AG04450 (cell line): ENCODE measurements at regions not wholly inside any gene's neighbourhood (a gene's known extent, or its start where the extent isn't known, plus 50 kb on each side); places are given as distances from the start of the nearest gene placed in this dataset.

Experiments used
- CTCF ChIA-PET: fragments of 300-600, 350-600 bp; formaldehyde crosslinking; extraction: SDS; loops from one replicate; lab custom pipeline; 2022; ENCODE audit warnings: antibody characterized with exemption, inconsistent platforms; lab: Charles Lee
- POLR2A ChIA-PET: fragments of 350-600 bp; formaldehyde crosslinking; extraction: SDS; loops from one replicate; lab custom pipeline; 2021; ENCODE audit warnings: antibody characterized with exemption, inconsistent platforms; lab: Yijun Ruan, JAX
- DNase-seq: peaks from one replicate; pipeline ENCODE4 v3.0.0-alpha.2; 2011; ENCODE audit warnings: low read depth, low spot score
- H3K27ac ChIP-seq: one replicate; pipeline ENCODE4 v1.5.1; 2012; ENCODE audit warnings: low read depth, low read length, control low read depth
- H3K27me3 ChIP-seq: one replicate; pipeline ENCODE4 v1.6.0; 2012; ENCODE audit warnings: low read length; ENCODE audit not compliant: control insufficient read depth, insufficient read depth
- H3K4me3 ChIP-seq: 2 replicates; pipeline ENCODE4 v1.5.1; 2011; ENCODE audit warnings: mild to moderate bottlenecking, low read depth, low read length, control low read depth
- H3K9me3 ChIP-seq: 2 replicates; pipeline ENCODE4 v1.5.1; 2012; ENCODE audit warnings: low read length; ENCODE audit not compliant: control insufficient read depth, insufficient read depth
- TF ChIP-seq, protein P1 (sequence below): IDR thresholded peaks from 2 replicates; pipeline ENCODE4 v1.5.1; 2011; ENCODE audit warnings: low read depth, low read length, control low read depth, inconsistent platforms

DNA sequence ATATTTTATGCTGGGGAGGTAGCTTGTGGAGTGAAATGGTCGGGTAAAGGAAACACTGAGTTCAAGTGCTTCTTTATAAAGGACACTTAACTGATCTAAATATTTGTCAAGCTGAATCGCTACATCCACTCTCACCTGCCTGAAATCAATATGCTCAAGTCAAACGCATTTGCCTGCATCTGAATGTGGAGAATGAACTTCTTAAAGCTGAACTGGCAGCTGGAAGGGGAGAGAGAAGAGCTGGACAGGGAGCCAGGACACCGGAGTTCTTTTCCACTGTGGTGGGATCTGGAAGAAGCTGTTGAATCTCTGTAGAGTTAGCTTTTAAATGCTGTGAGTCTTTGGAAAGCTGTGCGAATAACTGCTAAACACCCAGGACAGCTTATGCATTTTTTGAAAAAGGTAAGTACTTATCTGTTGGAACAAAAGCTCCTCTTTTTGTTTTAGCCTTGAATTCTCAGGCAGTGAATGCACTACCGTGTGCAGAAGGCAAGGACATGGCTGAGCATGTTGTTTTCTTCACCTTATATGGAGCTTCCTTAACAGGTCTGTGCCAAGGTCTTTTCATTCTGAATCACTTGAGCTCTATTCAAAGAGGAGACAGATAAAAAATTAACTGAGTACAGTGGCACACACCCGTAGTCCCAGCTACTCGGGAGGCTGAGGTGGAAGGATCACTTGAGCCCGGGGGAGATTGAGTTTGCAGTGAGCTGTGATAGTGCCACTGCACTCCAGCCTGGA lies 74.2 kb upstream of the KLF7 start:
- POLR2A ChIA-PET, result interaction anchor here (0.7 to 2.8 kb wide), 9 partner anchors 9 to 233 kb away, joined by 3 to 52 read pairs (median 4); partner anchors contain the start of gene KLF7
- H3K4me3 ChIP-seq, result no peak overlapping the region
- no peak for DNase-seq

DNA sequence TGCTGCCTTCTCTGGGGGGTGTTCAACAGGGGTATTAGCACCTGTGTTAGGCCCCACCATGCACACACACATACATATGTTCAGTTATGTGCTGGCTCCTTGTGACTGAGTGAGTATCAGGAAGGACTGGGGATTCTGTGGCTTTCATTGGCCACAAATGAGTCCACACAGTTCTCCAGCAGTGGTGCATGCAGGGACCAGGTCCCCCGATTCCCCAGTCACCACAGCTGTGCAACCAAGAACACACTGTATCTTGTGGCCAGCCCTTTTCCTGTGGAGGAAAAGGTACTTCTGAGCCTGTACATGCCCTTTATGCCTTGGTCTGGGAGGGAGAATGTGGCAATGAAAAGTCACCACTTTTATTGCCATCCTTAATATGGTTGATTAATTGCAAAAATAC lies 74.9 kb upstream of the KLF7 start:
- DNase-seq, result no peak
- POLR2A ChIA-PET, result interaction anchor here (0.8 to 2.8 kb wide), 5 partner anchors 11 to 1128 kb away, joined by 3 to 52 read pairs (median 8); partner anchors contain the start of gene KLF7
- H3K4me3 ChIP-seq, result no peak overlapping the region
- CTCF ChIA-PET, result interaction anchor here (1.2 to 1.5 kb wide), 4 partner anchors 12 to 259 kb away, joined by 3 to 6 read pairs (median 4); no protein-coding TSS in a partner anchor
- TF ChIP-seq, protein P1, sequence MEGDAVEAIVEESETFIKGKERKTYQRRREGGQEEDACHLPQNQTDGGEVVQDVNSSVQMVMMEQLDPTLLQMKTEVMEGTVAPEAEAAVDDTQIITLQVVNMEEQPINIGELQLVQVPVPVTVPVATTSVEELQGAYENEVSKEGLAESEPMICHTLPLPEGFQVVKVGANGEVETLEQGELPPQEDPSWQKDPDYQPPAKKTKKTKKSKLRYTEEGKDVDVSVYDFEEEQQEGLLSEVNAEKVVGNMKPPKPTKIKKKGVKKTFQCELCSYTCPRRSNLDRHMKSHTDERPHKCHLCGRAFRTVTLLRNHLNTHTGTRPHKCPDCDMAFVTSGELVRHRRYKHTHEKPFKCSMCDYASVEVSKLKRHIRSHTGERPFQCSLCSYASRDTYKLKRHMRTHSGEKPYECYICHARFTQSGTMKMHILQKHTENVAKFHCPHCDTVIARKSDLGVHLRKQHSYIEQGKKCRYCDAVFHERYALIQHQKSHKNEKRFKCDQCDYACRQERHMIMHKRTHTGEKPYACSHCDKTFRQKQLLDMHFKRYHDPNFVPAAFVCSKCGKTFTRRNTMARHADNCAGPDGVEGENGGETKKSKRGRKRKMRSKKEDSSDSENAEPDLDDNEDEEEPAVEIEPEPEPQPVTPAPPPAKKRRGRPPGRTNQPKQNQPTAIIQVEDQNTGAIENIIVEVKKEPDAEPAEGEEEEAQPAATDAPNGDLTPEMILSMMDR, result no peak
- H3K27ac ChIP-seq, result peak overlapping the region; percentile 90
- H3K9me3 ChIP-seq, result no peaks in the 10 kb centered on the region
- no peaks in the 10 kb centered on the region for H3K27me3 ChIP-seq

More for the DNA sequence above, 74.2 kb upstream of the KLF7 start:
- no peaks in the 10 kb centered on the region for H3K9me3 ChIP-seq
- CTCF ChIA-PET, result interaction anchor here (0.6 to 1.5 kb wide), 5 partner anchors 13 to 307 kb away, joined by 3 to 6 read pairs (median 3); no protein-coding TSS in a partner anchor
- no peaks in the 10 kb centered on the region for H3K27me3 ChIP-seq
- peak overlapping the region; percentile 90 for H3K27ac ChIP-seq
- TF ChIP-seq, protein P1, result no peak

DNA sequence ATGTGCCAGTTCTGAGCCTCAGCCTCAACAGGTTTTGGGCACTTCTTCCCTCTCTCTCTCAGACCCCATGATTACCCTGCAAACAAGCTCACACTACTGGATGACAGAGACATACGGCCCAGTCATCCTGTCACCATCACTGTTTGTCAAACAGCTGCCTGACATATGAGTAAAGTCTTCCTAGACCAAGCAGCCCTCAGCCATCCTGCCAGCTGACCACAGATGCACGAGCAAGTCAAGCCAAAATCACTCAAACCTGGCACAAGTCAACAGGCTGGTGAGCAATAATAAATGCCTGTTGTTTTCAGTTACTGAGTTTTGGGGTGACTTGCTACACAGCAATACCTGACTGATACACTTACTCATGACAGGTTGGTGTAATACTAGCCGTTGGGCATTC lies 75.5 kb upstream of the KLF7 start:
- TF ChIP-seq, protein P1, result no peak
- no peak for DNase-seq
- Histone ChIP-seq H3K4me3 (no peak overlapping the region), H3K9me3 (no peaks in the 10 kb centered on the region), H3K27ac (peak overlapping the region; percentile 24), H3K27me3 (no peaks in the 10 kb centered on the region)
- CTCF ChIA-PET, result no interaction called here
- POLR2A ChIA-PET, result interaction anchor here (0.8 kb wide), 1 partner anchor 1128 kb away, joined by 3 read pairs; no protein-coding TSS in a partner anchor

DNA sequence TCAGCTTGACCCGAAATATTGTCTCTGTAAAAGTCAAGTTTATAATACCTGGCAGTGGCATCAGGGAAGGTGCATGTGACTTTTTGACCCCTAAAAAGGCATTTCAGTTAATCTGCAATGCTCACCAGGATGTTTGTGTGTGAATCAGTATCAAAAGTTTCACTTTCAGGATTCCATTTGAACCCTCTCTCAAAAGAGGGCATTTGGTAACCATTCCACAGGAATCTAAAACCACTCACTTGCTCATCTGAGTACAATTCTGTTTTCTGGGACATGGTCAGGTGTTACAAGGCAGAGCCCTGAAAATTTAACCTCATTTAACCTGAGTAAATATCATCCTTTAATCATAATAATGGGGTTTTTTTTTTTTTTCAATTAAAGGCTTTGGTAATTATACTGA lies 77.9 kb upstream of the KLF7 start:
- no peak overlapping the region for H3K27ac ChIP-seq
- no peaks in the 10 kb centered on the region for H3K27me3 ChIP-seq
- H3K4me3 ChIP-seq, result no peak overlapping the region
- TF ChIP-seq, protein P1, result no peak
- no peak for DNase-seq
- CTCF ChIA-PET, result interaction anchor here (0.5 to 1.1 kb wide), 2 partner anchors 11 to 229 kb away, joined by 3 to 4 read pairs; no protein-coding TSS in a partner anchor
- POLR2A ChIA-PET, result interaction anchor here (1.2 kb wide), 1 partner anchor 10 kb away, joined by 3 read pairs; no protein-coding TSS in a partner anchor
- no peaks in the 10 kb centered on the region for H3K9me3 ChIP-seq
